IMR-90 (cell line): ENCODE measurements at regions not wholly inside any gene's neighbourhood (a gene's known extent, or its start where the extent isn't known, plus 50 kb on each side); places are given as distances from the start of the nearest gene placed in this dataset.

Source experiments
- ATAC-seq: fragments of 200-7000 bp; cut with Tn5 transposase; 2 replicates; pipeline ENCODE4 v1.9.1; 2020; ENCODE audit warnings: low read depth, mild to moderate bottlenecking, moderate library complexity
- BruUV-seq: library from RNA; stranded (reverse); fragments of 400-500 nt; replicated peaks from 2 replicates; lab custom pipeline; 2021; lab: Mats Ljungman, UMichigan
- CTCF ChIA-PET: fragments of 300-600 bp; formaldehyde crosslinking; extraction: SDS; loops from one replicate; lab custom pipeline; 2021; ENCODE audit warnings: antibody characterized with exemption; lab: Yijun Ruan, JAX
- POLR2A ChIA-PET: fragments of 300-600 bp; sonication (Branson Sonifier 250); formaldehyde crosslinking; loops from one replicate; lab custom pipeline; 2022; ENCODE audit warnings: antibody characterized with exemption; ENCODE audit not compliant: unreplicated experiment; lab: Charles Lee
- DNase-seq: peaks from one replicate; pipeline ENCODE4 v3.0.0; 2013
- H2AFZ ChIP-seq: replicated peaks from 2 replicates; pipeline ENCODE3; 2013; ENCODE audit warnings: low read length, mild to moderate bottlenecking; ENCODE audit not compliant: poor library complexity
- H2AK5ac ChIP-seq: 2 replicates; pipeline ENCODE4 v1.6.1; 2013; ENCODE audit warnings: low read depth, low read length, inconsistent platforms
- H2AK9ac ChIP-seq: replicated peaks from 2 replicates; pipeline ENCODE3; 2013; ENCODE audit warnings: mild to moderate bottlenecking, low read depth, low read length, moderate library complexity; ENCODE audit not compliant: poor library complexity
- H2BK120ac ChIP-seq: 2 replicates; pipeline ENCODE4 v1.6.1; 2013; ENCODE audit warnings: low read depth, low read length, inconsistent platforms
- H2BK15ac ChIP-seq: 3 replicates; pipeline ENCODE4 v1.6.1; 2013; ENCODE audit warnings: low read depth, low read length, inconsistent platforms
- H2BK20ac ChIP-seq: 2 replicates; pipeline ENCODE4 v1.6.1; 2013; ENCODE audit warnings: low read depth, mild to moderate bottlenecking, inconsistent platforms, low read length, moderate library complexity
- H2BK5ac ChIP-seq: 2 replicates; pipeline ENCODE4 v1.6.1; 2013; ENCODE audit warnings: mild to moderate bottlenecking, low read depth, low read length, inconsistent platforms; ENCODE audit not compliant: poor library complexity, severe bottlenecking
- H3K14ac ChIP-seq: replicated peaks from 2 replicates; pipeline ENCODE4 v1.6.1; 2013; ENCODE audit warnings: low read depth, low read length, inconsistent platforms
- H3K18ac ChIP-seq: 2 replicates; pipeline ENCODE4 v1.6.1; 2013; ENCODE audit warnings: low read depth, low read length, control low read depth
- H3K23ac ChIP-seq: 2 replicates; pipeline ENCODE4 v1.6.1; 2013; ENCODE audit warnings: low read depth, low read length, inconsistent platforms
- H3K27ac ChIP-seq: 2 replicates; pipeline ENCODE4 v1.5.1; 2013; ENCODE audit warnings: mild to moderate bottlenecking, control low read depth, low read length; ENCODE audit not compliant: insufficient read depth
- H3K27me3 ChIP-seq: 2 replicates; pipeline ENCODE4 v1.6.1; 2013; ENCODE audit warnings: low read length; ENCODE audit not compliant: control insufficient read depth, insufficient read depth
- H3K36me3 ChIP-seq: 2 replicates; pipeline ENCODE4 v1.6.1; 2013; ENCODE audit warnings: low read length, mixed read lengths; ENCODE audit not compliant: control insufficient read depth, insufficient read depth
- H3K4ac ChIP-seq: 2 replicates; pipeline ENCODE4 v1.6.1; 2013; ENCODE audit warnings: low read depth, low read length, inconsistent platforms
- H3K4me1 ChIP-seq: 2 replicates; pipeline ENCODE4 v1.6.1; 2013; ENCODE audit warnings: low read length, mixed read lengths; ENCODE audit not compliant: control insufficient read depth, insufficient read depth
- H3K4me2 ChIP-seq: 2 replicates; pipeline ENCODE4 v1.6.1; 2013; ENCODE audit warnings: low read depth, mild to moderate bottlenecking, control low read depth, low read length, moderate library complexity
- H3K4me3 ChIP-seq: 2 replicates; pipeline ENCODE4 v1.5.1; 2013; ENCODE audit warnings: low read depth, mild to moderate bottlenecking, control low read depth, low read length, moderate library complexity; ENCODE audit not compliant: insufficient read depth
- H3K56ac ChIP-seq: 2 replicates; pipeline ENCODE4 v1.6.1; 2013; ENCODE audit warnings: low read length, inconsistent platforms; ENCODE audit not compliant: insufficient read depth; ENCODE audit errors: extremely low read depth
- H3K79me1 ChIP-seq, 2 experiments: 2 replicates each; pipeline ENCODE4 v1.6.1; 2013; ENCODE audit warnings: low read length in 2 of 2, inconsistent platforms in 1 of 2, low read depth in 1 of 2
- H3K9ac ChIP-seq: 2 replicates; pipeline ENCODE4 v1.6.1; 2013; ENCODE audit warnings: low read depth, low read length, control low read depth
- H3K9me1 ChIP-seq: 2 replicates; pipeline ENCODE4 v1.6.1; 2013; ENCODE audit warnings: low read length, inconsistent platforms; ENCODE audit not compliant: insufficient read depth
- H3K9me3 ChIP-seq: 2 replicates; pipeline ENCODE4 v1.6.1; 2013; ENCODE audit warnings: low read length; ENCODE audit not compliant: control insufficient read depth, insufficient read depth
- H4K20me1 ChIP-seq: 2 replicates; pipeline ENCODE4 v1.6.1; 2013; ENCODE audit warnings: low read length, inconsistent platforms; ENCODE audit not compliant: insufficient read depth
- H4K5ac ChIP-seq: 2 replicates; pipeline ENCODE4 v1.6.1; 2013; ENCODE audit warnings: mild to moderate bottlenecking, low read depth, low read length, control low read depth
- H4K8ac ChIP-seq, 2 experiments: 2 replicates each; pipeline ENCODE4 v1.6.1; 2013; ENCODE audit warnings: low read depth in 2 of 2, low read length in 2 of 2, control low read depth in 1 of 2, inconsistent platforms in 1 of 2
- H4K91ac ChIP-seq: 2 replicates; pipeline ENCODE4 v1.6.1; 2013; ENCODE audit warnings: low read depth, low read length, inconsistent platforms; ENCODE audit not compliant: insufficient read depth
- FOS ChIP-seq: fragments of 150-350 bp; IDR thresholded peaks from 2 replicates; pipeline ENCODE4 v1.6.1; 2016; ENCODE audit warnings: low read depth, low read length
- WGBS, 2 experiments: methylation state at CpG; one replicate each; pipeline versions ENCODE4 v1.1.5 to v1.1.7; 2013; ENCODE audit warnings: missing lambda C conversion rate in 2 of 2; ENCODE audit not compliant: insufficient read length in 1 of 2; ENCODE audit errors: extremely low coverage in 2 of 2; 5-methylcytosine and 5-hydroxymethylcytosine counted together
- dilution Hi-C: fragments of 300-500 bp; cut with HindIII; formaldehyde crosslinking; loops from one replicate; pipeline ENCODE4 v1.14.3; 2018; ENCODE audit warnings: low sequenced_read_pairs; ENCODE audit not compliant: unreplicated experiment
- in situ Hi-C: fragments of 300-500 bp; cut with MboI; formaldehyde crosslinking; loops from 3 replicates; pipeline ENCODE4 v1.14.3; 2019; ENCODE audit warnings: low sequenced_read_pairs, inconsistent platforms, mixed read lengths
- intact Hi-C: fragments of 100-400 bp; cut with micrococcal nuclease; formaldehyde crosslinking; loops from 2 replicates; pipeline ENCODE4 v1.10.0; 2022
- TF ChIP-seq, protein P1 (sequence below): fragments of 150-350 bp; IDR thresholded peaks from 2 replicates; pipeline ENCODE4 v1.6.1; 2017; ENCODE audit warnings: mild to moderate bottlenecking, antibody characterized with exemption, low read length, low read depth

GRCh38 chr9:89757776-89758528, 153.1 kb downstream of the GADD45G start:
- no peak for TF ChIP-seq FOS
- TF ChIP-seq, protein P1, sequence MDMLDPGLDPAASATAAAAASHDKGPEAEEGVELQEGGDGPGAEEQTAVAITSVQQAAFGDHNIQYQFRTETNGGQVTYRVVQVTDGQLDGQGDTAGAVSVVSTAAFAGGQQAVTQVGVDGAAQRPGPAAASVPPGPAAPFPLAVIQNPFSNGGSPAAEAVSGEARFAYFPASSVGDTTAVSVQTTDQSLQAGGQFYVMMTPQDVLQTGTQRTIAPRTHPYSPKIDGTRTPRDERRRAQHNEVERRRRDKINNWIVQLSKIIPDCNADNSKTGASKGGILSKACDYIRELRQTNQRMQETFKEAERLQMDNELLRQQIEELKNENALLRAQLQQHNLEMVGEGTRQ = no peak
- Histone ChIP-seq H2AK9ac (no peak overlapping the region), H3K4ac (no peak overlapping the region), H2BK120ac (no peak overlapping the region), H3K9ac (no peak overlapping the region), H4K5ac (no peak overlapping the region), H2BK5ac (no peak overlapping the region), H4K20me1 (no peaks in the 10 kb centered on the region), H3K23ac (no peak overlapping the region), H2AK5ac (no peak overlapping the region), H3K27ac (no peak overlapping the region), H4K8ac (no peak overlapping the region), H4K91ac (no peak overlapping the region), H3K4me1 (no peaks in the 10 kb centered on the region), H2BK15ac (no peak overlapping the region), H2BK20ac (no peak overlapping the region), H3K18ac (no peak overlapping the region), H3K56ac (no peak overlapping the region), H3K9me3 (no peaks in the 10 kb centered on the region), H3K79me1 (no peaks in the 10 kb centered on the region), H3K14ac (no peak overlapping the region), H3K36me3 (no peaks in the 10 kb centered on the region), H3K4me2 (no peak overlapping the region), H3K4me3 (no peak overlapping the region), H2AFZ (no peak overlapping the region), H3K9me1 (no peaks in the 10 kb centered on the region), H3K27me3 (no peaks in the 10 kb centered on the region; the same call in 1 of the 2 replicates)
- POLR2A ChIA-PET = no interaction called here
- intact Hi-C loops (no loop called here), dilution Hi-C loops (no loop called here), in situ Hi-C loops (no loop called here)
- no TSS peak for BruUV-seq
- CTCF ChIA-PET = no interaction called here
- DNase-seq (no peak), ATAC-seq (no peak)
- WGBS, 2 experiments = 50% methylated on average over 1 of the region's 12 CpGs; no CpG with 5 or more reads in 1 of the 2 experiments
